Keratinocyte (primary cell): ENCODE measurements at regions not wholly inside any gene's neighbourhood (a gene's known extent, or its start where the extent isn't known, plus 50 kb on each side); places are given as distances from the start of the nearest gene placed in this dataset.

ENCODE experiments used
- EZH2 ChIP-seq: IDR thresholded peaks from one replicate; pipeline ENCODE4 v1.6.1; 2012; ENCODE audit warnings: inconsistent platforms, mild to moderate bottlenecking, low read length, moderate library complexity
- TF ChIP-seq, protein P1 (sequence below), 3 experiments: IDR thresholded peaks in 1 of 3; conservative IDR thresholded peaks in 1 of 3; optimal IDR thresholded peaks in 1 of 3; 2 replicates in 2 of 3; 3 replicates in 1 of 3; pipeline versions ENCODE3 to v1.5.1; 2011; ENCODE audit warnings: low read length in 3 of 3, mild to moderate bottlenecking in 3 of 3, moderate library complexity in 2 of 3, control low read depth in 1 of 3, inconsistent platforms in 1 of 3; ENCODE audit not compliant: insufficient read depth in 2 of 3; ENCODE audit errors: extremely low read depth in 1 of 3

DNA sequence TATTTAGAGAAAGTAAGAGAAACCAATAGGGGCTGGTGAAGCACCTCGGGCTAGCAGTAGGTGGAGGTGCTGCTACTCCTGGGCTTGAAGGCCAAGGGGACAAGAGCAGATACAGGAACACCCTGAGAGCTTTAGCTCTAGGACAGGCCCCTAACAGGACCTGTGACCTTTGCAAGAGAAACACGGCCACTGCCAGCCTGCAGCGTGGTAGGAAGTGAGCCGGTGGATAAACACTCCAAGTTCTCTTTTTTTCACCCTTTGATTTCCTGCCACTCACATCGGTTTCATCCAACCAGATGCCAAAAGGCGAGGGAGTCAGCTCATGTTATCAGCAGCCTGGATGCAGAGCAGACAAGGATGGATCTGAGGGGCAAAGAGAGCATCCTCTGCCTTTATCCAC is 66.8 kb upstream of the SPRED2 start:
- TF ChIP-seq, protein P1, sequence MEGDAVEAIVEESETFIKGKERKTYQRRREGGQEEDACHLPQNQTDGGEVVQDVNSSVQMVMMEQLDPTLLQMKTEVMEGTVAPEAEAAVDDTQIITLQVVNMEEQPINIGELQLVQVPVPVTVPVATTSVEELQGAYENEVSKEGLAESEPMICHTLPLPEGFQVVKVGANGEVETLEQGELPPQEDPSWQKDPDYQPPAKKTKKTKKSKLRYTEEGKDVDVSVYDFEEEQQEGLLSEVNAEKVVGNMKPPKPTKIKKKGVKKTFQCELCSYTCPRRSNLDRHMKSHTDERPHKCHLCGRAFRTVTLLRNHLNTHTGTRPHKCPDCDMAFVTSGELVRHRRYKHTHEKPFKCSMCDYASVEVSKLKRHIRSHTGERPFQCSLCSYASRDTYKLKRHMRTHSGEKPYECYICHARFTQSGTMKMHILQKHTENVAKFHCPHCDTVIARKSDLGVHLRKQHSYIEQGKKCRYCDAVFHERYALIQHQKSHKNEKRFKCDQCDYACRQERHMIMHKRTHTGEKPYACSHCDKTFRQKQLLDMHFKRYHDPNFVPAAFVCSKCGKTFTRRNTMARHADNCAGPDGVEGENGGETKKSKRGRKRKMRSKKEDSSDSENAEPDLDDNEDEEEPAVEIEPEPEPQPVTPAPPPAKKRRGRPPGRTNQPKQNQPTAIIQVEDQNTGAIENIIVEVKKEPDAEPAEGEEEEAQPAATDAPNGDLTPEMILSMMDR (optimal IDR thresholded peaks at IDR 0.05 in 1 of 3, IDR thresholded peaks at IDR 0.05 in 1 of 3, conservative IDR thresholded peaks at IDR 0.05 in 1 of 3; ENCODE audit: extremely low read depth in 1 of 3, insufficient read depth in 2 of 3, low read length in 3 of 3) = no peak
- TF ChIP-seq EZH2 = no peak
